Fibroblast of lung (primary cell): ENCODE measurements at regions not wholly inside any gene's neighbourhood (a gene's known extent, or its start where the extent isn't known, plus 50 kb on each side); places are given as distances from the start of the nearest gene placed in this dataset.
A peak's percentile ranks its signal among the peaks of the same experiment; 100 is the strongest.

Experiments
- DNase-seq, 2 donors: peaks; one replicate each; pipeline versions ENCODE4 v3.0.0 to v3.0.0-alpha.2; 2010; ENCODE audit warnings: low read depth in 2 of 2
- H2AFZ ChIP-seq: 2 replicates; pipeline ENCODE4 v1.5.1; 2012; ENCODE audit warnings: low read length, control low read depth, inconsistent platforms
- H3K27ac ChIP-seq: 2 replicates; pipeline ENCODE4 v1.5.1; 2011; ENCODE audit warnings: low read length, control low read depth; ENCODE audit not compliant: insufficient read depth
- H3K27me3 ChIP-seq: 2 replicates; pipeline ENCODE4 v1.5.1; 2011; ENCODE audit warnings: mild to moderate bottlenecking, low read length; ENCODE audit not compliant: control insufficient read depth, insufficient read depth
- H3K36me3 ChIP-seq: 2 replicates; pipeline ENCODE4 v1.5.1; 2011; ENCODE audit warnings: low read length; ENCODE audit not compliant: control insufficient read depth, insufficient read depth
- H3K4me1 ChIP-seq: 2 replicates; pipeline ENCODE4 v1.5.1; 2011; ENCODE audit warnings: low read length; ENCODE audit not compliant: control insufficient read depth, insufficient read depth; ENCODE audit errors: extremely low read depth
- H3K4me2 ChIP-seq: 2 replicates; pipeline ENCODE4 v1.5.1; 2011; ENCODE audit warnings: low read length, control low read depth; ENCODE audit not compliant: insufficient read depth; ENCODE audit errors: extremely low read depth
- H3K4me3 ChIP-seq, 4 experiments: fragments of 200-600 bp in 1 of 4; sonication (generic) in 1 of 4; replicated peaks in 1 of 4; 2 replicates each; pipeline ENCODE4 v1.5.1; 2011 to 2016; ENCODE audit warnings: low read length in 4 of 4, low read depth in 3 of 4, mild to moderate bottlenecking in 3 of 4, control low read depth in 2 of 4, inconsistent platforms in 1 of 4, mixed read lengths in 1 of 4; ENCODE audit not compliant: insufficient read depth in 1 of 4; ENCODE audit errors: control extremely low read depth in 1 of 4
- H3K79me2 ChIP-seq: 2 replicates; pipeline ENCODE4 v1.5.1; 2012; ENCODE audit warnings: mild to moderate bottlenecking, low read length, inconsistent platforms; ENCODE audit not compliant: control insufficient read depth, insufficient read depth
- H3K9ac ChIP-seq: 2 replicates; pipeline ENCODE4 v1.5.1; 2011; ENCODE audit warnings: mild to moderate bottlenecking, low read length, control low read depth; ENCODE audit not compliant: insufficient read depth
- H3K9me3 ChIP-seq: 2 replicates; pipeline ENCODE4 v1.5.1; 2012; ENCODE audit warnings: low read depth, low read length; ENCODE audit not compliant: control insufficient read depth, insufficient read depth
- H4K20me1 ChIP-seq: 2 replicates; pipeline ENCODE4 v1.5.1; 2011; ENCODE audit warnings: low read length; ENCODE audit not compliant: control insufficient read depth, insufficient read depth; ENCODE audit errors: extremely low read depth
- EZH2 ChIP-seq: IDR thresholded peaks from 2 replicates; pipeline ENCODE4 v1.5.1; 2012; ENCODE audit warnings: low read length, control low read depth, mild to moderate bottlenecking; ENCODE audit errors: missing control alignments
- TF ChIP-seq, protein P1 (sequence below), 2 donors: IDR thresholded peaks in 1 of 2; conservative IDR thresholded peaks in 1 of 2; 1 replicate in 1 of 2; 2 replicates in 1 of 2; pipeline ENCODE4 v1.5.1; 2011 to 2012; ENCODE audit warnings: low read length in 2 of 2, control low read depth in 1 of 2, inconsistent platforms in 1 of 2, low read depth in 1 of 2, mild to moderate bottlenecking in 1 of 2

DNA sequence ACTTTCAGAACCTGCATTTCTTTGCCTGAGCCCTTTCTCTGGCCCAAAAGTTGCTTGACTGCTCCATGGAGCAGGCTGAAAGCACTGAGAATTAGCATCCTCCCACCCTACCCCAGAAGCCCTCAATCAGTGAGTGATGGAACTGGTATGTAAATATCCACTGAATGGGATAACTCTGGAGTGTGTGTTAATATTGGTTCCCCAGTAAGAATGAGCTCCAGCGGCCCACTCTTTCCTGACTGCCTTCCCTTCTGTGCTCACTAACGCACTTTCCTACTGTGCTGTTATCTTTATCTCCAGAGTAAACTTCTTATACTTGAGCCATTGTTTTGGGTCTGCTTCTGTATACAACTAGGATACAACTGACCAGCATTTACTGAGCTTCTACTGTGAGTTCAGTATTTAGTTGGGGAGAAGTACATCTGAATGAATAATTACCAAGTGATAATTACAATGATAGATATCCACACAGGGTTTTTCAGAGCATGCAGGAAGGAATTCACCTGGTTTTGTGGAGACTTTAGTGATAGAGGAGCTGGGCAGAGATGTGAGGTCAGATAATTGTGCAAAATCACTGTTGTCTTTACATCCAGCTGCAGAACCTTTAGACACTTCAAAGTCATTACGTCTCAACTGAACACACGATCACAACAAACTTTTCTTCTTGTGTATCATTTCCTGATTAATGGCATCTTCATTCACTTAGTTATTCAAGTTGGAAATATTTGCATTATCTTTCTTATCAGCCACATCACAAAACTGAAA, 149.2 kb upstream of the BTG1 start:
- Histone ChIP-seq H3K4me2 (no peak overlapping the region), H3K27me3 (no peaks in the 10 kb centered on the region), H3K4me1 (peaks cover 9% of the 10 kb centered on the region), H3K4me3 (no peak overlapping the region), H2AFZ (no peak overlapping the region), H3K27ac (no peak overlapping the region), H3K79me2 (no peaks in the 10 kb centered on the region), H4K20me1 (no peaks in the 10 kb centered on the region), H3K9ac (no peak overlapping the region), H3K36me3 (no peaks in the 10 kb centered on the region), H3K9me3 (no peaks in the 10 kb centered on the region)
- TF ChIP-seq, protein P1, sequence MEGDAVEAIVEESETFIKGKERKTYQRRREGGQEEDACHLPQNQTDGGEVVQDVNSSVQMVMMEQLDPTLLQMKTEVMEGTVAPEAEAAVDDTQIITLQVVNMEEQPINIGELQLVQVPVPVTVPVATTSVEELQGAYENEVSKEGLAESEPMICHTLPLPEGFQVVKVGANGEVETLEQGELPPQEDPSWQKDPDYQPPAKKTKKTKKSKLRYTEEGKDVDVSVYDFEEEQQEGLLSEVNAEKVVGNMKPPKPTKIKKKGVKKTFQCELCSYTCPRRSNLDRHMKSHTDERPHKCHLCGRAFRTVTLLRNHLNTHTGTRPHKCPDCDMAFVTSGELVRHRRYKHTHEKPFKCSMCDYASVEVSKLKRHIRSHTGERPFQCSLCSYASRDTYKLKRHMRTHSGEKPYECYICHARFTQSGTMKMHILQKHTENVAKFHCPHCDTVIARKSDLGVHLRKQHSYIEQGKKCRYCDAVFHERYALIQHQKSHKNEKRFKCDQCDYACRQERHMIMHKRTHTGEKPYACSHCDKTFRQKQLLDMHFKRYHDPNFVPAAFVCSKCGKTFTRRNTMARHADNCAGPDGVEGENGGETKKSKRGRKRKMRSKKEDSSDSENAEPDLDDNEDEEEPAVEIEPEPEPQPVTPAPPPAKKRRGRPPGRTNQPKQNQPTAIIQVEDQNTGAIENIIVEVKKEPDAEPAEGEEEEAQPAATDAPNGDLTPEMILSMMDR (conservative IDR thresholded peaks at IDR 0.05 in 1 of 2, IDR thresholded peaks at IDR 0.05 in 1 of 2; ENCODE audit: low read depth in 1 of 2, low read length in 2 of 2) = no peak
- no peak for TF ChIP-seq EZH2
- DNase-seq = peak in 1 of 2 donors; percentile 74

DNA sequence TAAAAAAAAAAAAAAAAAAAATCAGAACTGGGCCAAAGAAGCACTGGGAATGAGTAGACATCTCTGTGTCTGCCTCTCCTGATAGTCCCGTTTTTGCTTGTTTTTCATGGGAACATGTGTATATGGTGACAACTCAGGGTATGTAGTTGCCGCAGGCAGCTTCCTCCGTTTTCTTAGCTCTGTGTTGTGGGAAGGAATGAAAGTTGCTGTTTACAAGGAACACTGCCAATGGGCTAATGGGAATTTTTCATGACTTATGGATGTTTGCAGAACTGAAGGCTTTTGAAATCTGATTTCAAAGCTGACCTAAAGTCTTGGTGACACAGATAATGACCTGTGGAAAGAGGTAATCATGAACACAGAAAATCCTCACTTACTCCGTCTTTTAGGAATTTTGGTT, 146.4 kb upstream of the BTG1 start:
- H3K4me3 ChIP-seq = no peak overlapping the region
- no peaks in the 10 kb centered on the region for H3K27me3 ChIP-seq
- no peaks in the 10 kb centered on the region for H3K9me3 ChIP-seq
- DNase-seq = peak in 1 of 2 donors; percentile 63
- H2AFZ ChIP-seq = no peak overlapping the region
- H3K4me2 ChIP-seq = no peak overlapping the region
- H3K4me1 ChIP-seq = peaks cover 7% of the 10 kb centered on the region
- no peaks in the 10 kb centered on the region for H3K36me3 ChIP-seq
- no peak overlapping the region for H3K27ac ChIP-seq
- H3K9ac ChIP-seq = no peak overlapping the region
- no peaks in the 10 kb centered on the region for H4K20me1 ChIP-seq
- no peaks in the 10 kb centered on the region for H3K79me2 ChIP-seq
- no peak for TF ChIP-seq EZH2
- TF ChIP-seq, protein P1 (conservative IDR thresholded peaks at IDR 0.05 in 1 of 2, IDR thresholded peaks at IDR 0.05 in 1 of 2; ENCODE audit: low read depth in 1 of 2, low read length in 2 of 2) = no peak

DNA sequence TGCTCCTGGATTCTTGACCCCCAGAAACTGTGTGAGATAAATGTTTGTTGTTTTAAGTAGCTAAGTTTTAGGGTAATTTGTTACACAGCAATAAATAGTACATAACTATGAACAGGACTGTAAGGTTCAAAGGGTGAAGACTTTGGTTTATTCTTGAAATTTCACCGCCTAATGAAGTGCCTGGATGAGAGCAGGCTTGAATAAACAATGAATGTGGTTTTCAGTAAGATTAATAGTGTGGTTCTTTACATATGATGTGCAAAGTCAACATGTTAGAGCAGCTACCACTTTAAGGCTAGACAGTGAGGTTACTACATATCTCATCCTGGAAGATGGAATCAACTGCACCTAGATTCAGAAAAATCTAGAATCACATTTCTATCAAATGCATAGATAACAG, 145.2 kb upstream of the BTG1 start:
- peak; percentile 74 to 77 for DNase-seq
- Histone ChIP-seq H3K4me3 (no peak overlapping the region), H4K20me1 (no peaks in the 10 kb centered on the region), H3K9me3 (no peaks in the 10 kb centered on the region), H3K4me2 (no peak overlapping the region), H3K79me2 (no peaks in the 10 kb centered on the region), H3K4me1 (peaks cover 7% of the 10 kb centered on the region), H3K36me3 (no peaks in the 10 kb centered on the region), H2AFZ (no peak overlapping the region), H3K9ac (no peak overlapping the region), H3K27ac (peak overlapping the region; percentile 26), H3K27me3 (no peaks in the 10 kb centered on the region)
- no peak for TF ChIP-seq EZH2
- TF ChIP-seq, protein P1 (conservative IDR thresholded peaks at IDR 0.05 in 1 of 2, IDR thresholded peaks at IDR 0.05 in 1 of 2; ENCODE audit: low read depth in 1 of 2, low read length in 2 of 2) = no peak
